Activated naive CD8-positive, alpha-beta T cell treated with anti-CD3 and anti-CD28 coated beads, Interleukin-2, amount 50 U/mL, for 16 hours (primary cell): ENCODE measurements at regions not wholly inside any gene's neighbourhood (a gene's known extent, or its start where the extent isn't known, plus 50 kb on each side); places are given as distances from the start of the nearest gene placed in this dataset.

Source experiments
- DNase-seq: peaks from one replicate; pipeline ENCODE4 v3.0.0-alpha.2; 2020; ENCODE audit warnings: low read depth, low spot score

GRCh38 chr2:120881981-120882788 lies 146.5 kb downstream of the GLI2 start:
- DNase-seq = no peak

- DNase-seq = no peak
These were observed 148.2 kb downstream of the GLI2 start for GRCh38 chr2:120883607-120884440.

GRCh38 chr2:120884472-120885290 lies 149.0 kb downstream of the GLI2 start:
- DNase-seq = no peak

GRCh38 chr2:120885321-120885720 lies 149.7 kb downstream of the GLI2 start:
- no peak for DNase-seq

GRCh38 chr2:120885749-120886148 lies 150.1 kb downstream of the GLI2 start:
- no peak for DNase-seq

GRCh38 chr2:120886534-120887319 lies 151.1 kb downstream of the GLI2 start:
- DNase-seq = no peak

- no peak for DNase-seq
These were observed 151.6 kb downstream of the GLI2 start for GRCh38 chr2:120887320-120887697.

GRCh38 chr2:120887741-120888231 lies 152.1 kb downstream of the GLI2 start:
- DNase-seq = no peak

- no peak for DNase-seq
These were observed 153.2 kb downstream of the GLI2 start for GRCh38 chr2:120888851-120889250.

GRCh38 chr2:120889936-120890335 lies 154.3 kb downstream of the GLI2 start:
- no peak for DNase-seq

GRCh38 chr2:120890566-120891360 lies 155.1 kb downstream of the GLI2 start:
- DNase-seq = no peak

GRCh38 chr2:120892271-120892966 lies 156.8 kb downstream of the GLI2 start:
- no peak for DNase-seq

- DNase-seq = no peak
These were observed 157.4 kb downstream of the GLI2 start for GRCh38 chr2:120892967-120893667.

- no peak for DNase-seq
These were observed 158.3 kb downstream of the GLI2 start for GRCh38 chr2:120893811-120894584.

GRCh38 chr2:120894966-120895365 lies 159.3 kb downstream of the GLI2 start:
- no peak for DNase-seq

GRCh38 chr2:120896126-120896525 lies 160.5 kb downstream of the GLI2 start:
- DNase-seq = no peak

- DNase-seq = no peak
These were observed 161.2 kb downstream of the GLI2 start for GRCh38 chr2:120896901-120897300.

GRCh38 chr2:120897399-120897798 lies 161.7 kb downstream of the GLI2 start:
- DNase-seq = no peak
